ENCODE measurements at regions not wholly inside any gene's neighbourhood (a gene's known extent, or its start where the extent isn't known, plus 50 kb on each side); places are given as distances from the start of the nearest gene placed in this dataset.

- Histone ChIP-seq H3K4me1 (no peaks in the 10 kb centered on the region), H3K27me3 (no peaks in the 10 kb centered on the region), H3K27ac (no peak overlapping the region), H3K36me3 (no peaks in the 10 kb centered on the region), H3K4me3 (no peak overlapping the region), H3K9me3 (no peaks in the 10 kb centered on the region)
- 71 to 83% (median 75%) methylated on average over 1 of the region's 1 CpG for WGBS, 4 donors
- TF ChIP-seq POLR2A (IDR thresholded peaks at IDR 0.05) (no peak), CTCF (IDR thresholded peaks at IDR 0.05) (no peak)
- DNase-seq = no peak
- no peak for ATAC-seq
- intact Hi-C loops (cut with DNase I) = no loop called here
These were observed 174.0 kb upstream of the NDST4 start for GRCh38 chr4:115287426-115287825.

- WGBS, 4 donors = 52 to 63% (median 53%) methylated on average over 2 of the region's 2 CpGs
- Histone ChIP-seq H3K27ac (no peak overlapping the region), H3K36me3 (no peaks in the 10 kb centered on the region), H3K27me3 (no peaks in the 10 kb centered on the region), H3K9me3 (no peaks in the 10 kb centered on the region), H3K4me1 (no peaks in the 10 kb centered on the region), H3K4me3 (no peak overlapping the region)
- ATAC-seq = no peak
- TF ChIP-seq POLR2A (IDR thresholded peaks at IDR 0.05) (no peak), CTCF (IDR thresholded peaks at IDR 0.05) (no peak)
- no peak for DNase-seq
- intact Hi-C loops (cut with DNase I) = no loop called here
These were observed 165.9 kb upstream of the NDST4 start for GRCh38 chr4:115279330-115279729.

GRCh38 chr4:115278830-115279229 is 165.4 kb upstream of the NDST4 start:
- WGBS, 4 donors = 66 to 83% (median 82%) methylated on average over 1 of the region's 1 CpG
- ATAC-seq (no peak), DNase-seq (no peak)
- Histone ChIP-seq H3K36me3 (no peaks in the 10 kb centered on the region), H3K27me3 (no peaks in the 10 kb centered on the region), H3K27ac (no peak overlapping the region), H3K4me3 (no peak overlapping the region), H3K4me1 (no peaks in the 10 kb centered on the region), H3K9me3 (no peaks in the 10 kb centered on the region)
- no peak for TF ChIP-seq CTCF (IDR thresholded peaks at IDR 0.05)
- TF ChIP-seq POLR2A (IDR thresholded peaks at IDR 0.05) = no peak
- intact Hi-C loops (cut with DNase I) = no loop called here

- Histone ChIP-seq H3K4me3 (no peak overlapping the region), H3K27me3 (no peaks in the 10 kb centered on the region), H3K4me1 (no peaks in the 10 kb centered on the region), H3K9me3 (no peaks in the 10 kb centered on the region), H3K36me3 (no peaks in the 10 kb centered on the region), H3K27ac (no peak overlapping the region)
- 26 to 51% (median 48%) methylated on average over 2 of the region's 2 CpGs for WGBS, 4 donors
- TF ChIP-seq POLR2A (IDR thresholded peaks at IDR 0.05) (no peak), CTCF (IDR thresholded peaks at IDR 0.05) (no peak)
- DNase-seq (no peak), ATAC-seq (no peak)
- intact Hi-C loops (cut with DNase I) = no loop called here
These were observed 162.2 kb upstream of the NDST4 start for GRCh38 chr4:115275615-115276014.

All from heart left ventricle (tissue), 16 donors.